Neural cell (in vitro differentiated cells): ENCODE measurements at regions not wholly inside any gene's neighbourhood (a gene's known extent, or its start where the extent isn't known, plus 50 kb on each side); places are given as distances from the start of the nearest gene placed in this dataset.

Experiments
- H2AFZ ChIP-seq: fragments of 200-600, 300-800 bp; sonication (generic), shearing (Covaris generic); 2 replicates; pipeline ENCODE4 v1.6.0; 2014; ENCODE audit warnings: low read depth, mild to moderate bottlenecking, antibody characterized with exemption, low read length, moderate library complexity
- H3F3A ChIP-seq: fragments of 200-600 bp; shearing (Covaris generic); 2 replicates; pipeline ENCODE4 v1.6.1; 2016; ENCODE audit warnings: mild to moderate bottlenecking, moderate library complexity, mixed read lengths, antibody characterized with exemption, low read length; ENCODE audit not compliant: insufficient read depth, poor library complexity, severe bottlenecking
- H3K27ac ChIP-seq: fragments of 200-600, 300-800 bp; sonication (generic), shearing (Covaris generic); 2 replicates; pipeline ENCODE4 v1.5.1; 2014; ENCODE audit warnings: mild to moderate bottlenecking, low read length, moderate library complexity
- H3K27me3 ChIP-seq: fragments of 300-800, 200-600 bp; sonication (generic), shearing (Covaris generic); 2 replicates; pipeline ENCODE4 v1.6.0; 2014; ENCODE audit warnings: mild to moderate bottlenecking, low read depth, low read length, moderate library complexity; ENCODE audit not compliant: insufficient read depth
- H3K36me3 ChIP-seq: fragments of 300-800, 200-600 bp; sonication (generic), shearing (Covaris generic); 2 replicates; pipeline ENCODE4 v1.5.1; 2014; ENCODE audit warnings: mild to moderate bottlenecking, antibody characterized with exemption, low read length, moderate library complexity; ENCODE audit not compliant: insufficient read depth
- H3K4me2 ChIP-seq: fragments of 300-800, 200-600 bp; sonication (generic), shearing (Covaris generic); 2 replicates; pipeline ENCODE4 v1.6.0; 2014; ENCODE audit warnings: mild to moderate bottlenecking, low read length
- H3K4me3 ChIP-seq: fragments of 300-800, 200-600 bp; sonication (generic), shearing (Covaris generic); 2 replicates; pipeline ENCODE4 v1.5.1; 2014; ENCODE audit warnings: mild to moderate bottlenecking, low read length, moderate library complexity
- H3K79me2 ChIP-seq: fragments of 200-600 bp; shearing (Covaris generic); replicated peaks from 2 replicates; pipeline ENCODE4 v1.6.0; 2014; ENCODE audit warnings: mild to moderate bottlenecking, low read length, moderate library complexity; ENCODE audit not compliant: insufficient read depth
- H3K9ac ChIP-seq: fragments of 300-800, 200-600 bp; sonication (generic), shearing (Covaris generic); 2 replicates; pipeline ENCODE4 v1.6.1; 2016; ENCODE audit warnings: mild to moderate bottlenecking, low read length, mixed read lengths
- H3K9me2 ChIP-seq: fragments of 200-600 bp; shearing (Covaris generic); 2 replicates; pipeline ENCODE4 v1.6.1; 2016; ENCODE audit warnings: mild to moderate bottlenecking, low read length, mixed read lengths; ENCODE audit not compliant: insufficient read depth
- H3K9me3 ChIP-seq: fragments of 200-600, 300-800 bp; sonication (generic), shearing (Covaris generic); 2 replicates; pipeline ENCODE4 v1.6.1; 2016; ENCODE audit warnings: mild to moderate bottlenecking, mixed run types, low read length, moderate library complexity, mixed read lengths
- H4K20me1 ChIP-seq: fragments of 200-600 bp; shearing (Covaris generic); 2 replicates; pipeline ENCODE4 v1.6.1; 2016; ENCODE audit warnings: mild to moderate bottlenecking, mixed run types; ENCODE audit not compliant: insufficient read depth
- EP300 ChIP-seq: fragments of 450-650 bp; conservative IDR thresholded peaks from 2 replicates; pipeline ENCODE4 v1.6.1; 2014; ENCODE audit warnings: antibody characterized with exemption, mild to moderate bottlenecking, moderate library complexity; ENCODE audit not compliant: poor library complexity, severe bottlenecking
- EZH2 ChIP-seq: fragments of 200-600, 300-800 bp; shearing (Covaris generic), sonication (generic); IDR thresholded peaks from 2 replicates; pipeline ENCODE4 v1.6.1; 2014; ENCODE audit warnings: antibody characterized with exemption, low read length, borderline replicate concordance, mild to moderate bottlenecking; ENCODE audit not compliant: insufficient read depth, poor library complexity, severe bottlenecking
- MXI1 ChIP-seq: fragments of 450-650 bp; conservative IDR thresholded peaks from 2 replicates; pipeline ENCODE4 v1.6.1; 2014; ENCODE audit warnings: antibody characterized with exemption, mild to moderate bottlenecking; ENCODE audit not compliant: poor library complexity, severe bottlenecking
- POLR2AphosphoS5 ChIP-seq: IDR thresholded peaks from 2 replicates; pipeline ENCODE4 v1.6.1; 2012
- RAD21 ChIP-seq: fragments of 450-650 bp; conservative IDR thresholded peaks from 2 replicates; pipeline ENCODE4 v1.6.1; 2014; ENCODE audit warnings: antibody characterized with exemption, mild to moderate bottlenecking, moderate library complexity
- SMC3 ChIP-seq: fragments of 450-650 bp; conservative IDR thresholded peaks from 2 replicates; pipeline ENCODE4 v1.6.1; 2014; ENCODE audit warnings: antibody characterized with exemption, mild to moderate bottlenecking, moderate library complexity; ENCODE audit not compliant: poor library complexity
- TAF1 ChIP-seq: IDR thresholded peaks from 2 replicates; pipeline ENCODE4 v1.6.1; 2012; ENCODE audit warnings: low read depth
- TF ChIP-seq, protein P1 (sequence below): fragments of 450-650 bp; IDR thresholded peaks from 2 replicates; pipeline ENCODE4 v1.5.1; 2014; ENCODE audit warnings: antibody characterized with exemption, mild to moderate bottlenecking, moderate library complexity; ENCODE audit not compliant: poor library complexity, severe bottlenecking
- TF ChIP-seq, protein P2 (sequence below): IDR thresholded peaks from 2 replicates; pipeline ENCODE4 v1.6.1; 2012; ENCODE audit warnings: borderline replicate concordance

DNA sequence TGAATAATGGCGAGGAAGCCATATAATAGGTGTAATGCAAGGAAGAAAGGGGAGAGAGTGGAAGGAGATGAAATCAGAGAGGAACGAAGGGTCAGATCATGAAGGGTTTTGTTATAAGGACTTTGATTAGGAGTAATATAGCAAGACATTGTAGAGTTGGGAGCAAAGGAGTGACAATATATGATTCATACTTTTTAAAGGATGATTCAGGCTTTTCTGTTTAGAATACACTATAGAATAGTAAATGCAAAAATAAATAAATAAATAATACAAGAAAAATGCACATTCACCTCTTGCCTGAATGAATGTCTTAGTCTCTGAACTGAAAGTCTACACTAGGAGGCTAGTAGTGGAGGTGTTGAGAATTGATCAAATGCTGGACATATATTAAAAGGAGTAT, 1524.4 kb upstream of the AGA start:
- no peak for TF ChIP-seq TAF1
- TF ChIP-seq, protein P1, sequence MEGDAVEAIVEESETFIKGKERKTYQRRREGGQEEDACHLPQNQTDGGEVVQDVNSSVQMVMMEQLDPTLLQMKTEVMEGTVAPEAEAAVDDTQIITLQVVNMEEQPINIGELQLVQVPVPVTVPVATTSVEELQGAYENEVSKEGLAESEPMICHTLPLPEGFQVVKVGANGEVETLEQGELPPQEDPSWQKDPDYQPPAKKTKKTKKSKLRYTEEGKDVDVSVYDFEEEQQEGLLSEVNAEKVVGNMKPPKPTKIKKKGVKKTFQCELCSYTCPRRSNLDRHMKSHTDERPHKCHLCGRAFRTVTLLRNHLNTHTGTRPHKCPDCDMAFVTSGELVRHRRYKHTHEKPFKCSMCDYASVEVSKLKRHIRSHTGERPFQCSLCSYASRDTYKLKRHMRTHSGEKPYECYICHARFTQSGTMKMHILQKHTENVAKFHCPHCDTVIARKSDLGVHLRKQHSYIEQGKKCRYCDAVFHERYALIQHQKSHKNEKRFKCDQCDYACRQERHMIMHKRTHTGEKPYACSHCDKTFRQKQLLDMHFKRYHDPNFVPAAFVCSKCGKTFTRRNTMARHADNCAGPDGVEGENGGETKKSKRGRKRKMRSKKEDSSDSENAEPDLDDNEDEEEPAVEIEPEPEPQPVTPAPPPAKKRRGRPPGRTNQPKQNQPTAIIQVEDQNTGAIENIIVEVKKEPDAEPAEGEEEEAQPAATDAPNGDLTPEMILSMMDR = no peak
- TF ChIP-seq RAD21 = no peak
- TF ChIP-seq POLR2AphosphoS5 = no peak
- TF ChIP-seq MXI1 = no peak
- no peak for TF ChIP-seq EP300
- no peak for TF ChIP-seq SMC3
- no peak for TF ChIP-seq EZH2
- TF ChIP-seq, protein P2, sequence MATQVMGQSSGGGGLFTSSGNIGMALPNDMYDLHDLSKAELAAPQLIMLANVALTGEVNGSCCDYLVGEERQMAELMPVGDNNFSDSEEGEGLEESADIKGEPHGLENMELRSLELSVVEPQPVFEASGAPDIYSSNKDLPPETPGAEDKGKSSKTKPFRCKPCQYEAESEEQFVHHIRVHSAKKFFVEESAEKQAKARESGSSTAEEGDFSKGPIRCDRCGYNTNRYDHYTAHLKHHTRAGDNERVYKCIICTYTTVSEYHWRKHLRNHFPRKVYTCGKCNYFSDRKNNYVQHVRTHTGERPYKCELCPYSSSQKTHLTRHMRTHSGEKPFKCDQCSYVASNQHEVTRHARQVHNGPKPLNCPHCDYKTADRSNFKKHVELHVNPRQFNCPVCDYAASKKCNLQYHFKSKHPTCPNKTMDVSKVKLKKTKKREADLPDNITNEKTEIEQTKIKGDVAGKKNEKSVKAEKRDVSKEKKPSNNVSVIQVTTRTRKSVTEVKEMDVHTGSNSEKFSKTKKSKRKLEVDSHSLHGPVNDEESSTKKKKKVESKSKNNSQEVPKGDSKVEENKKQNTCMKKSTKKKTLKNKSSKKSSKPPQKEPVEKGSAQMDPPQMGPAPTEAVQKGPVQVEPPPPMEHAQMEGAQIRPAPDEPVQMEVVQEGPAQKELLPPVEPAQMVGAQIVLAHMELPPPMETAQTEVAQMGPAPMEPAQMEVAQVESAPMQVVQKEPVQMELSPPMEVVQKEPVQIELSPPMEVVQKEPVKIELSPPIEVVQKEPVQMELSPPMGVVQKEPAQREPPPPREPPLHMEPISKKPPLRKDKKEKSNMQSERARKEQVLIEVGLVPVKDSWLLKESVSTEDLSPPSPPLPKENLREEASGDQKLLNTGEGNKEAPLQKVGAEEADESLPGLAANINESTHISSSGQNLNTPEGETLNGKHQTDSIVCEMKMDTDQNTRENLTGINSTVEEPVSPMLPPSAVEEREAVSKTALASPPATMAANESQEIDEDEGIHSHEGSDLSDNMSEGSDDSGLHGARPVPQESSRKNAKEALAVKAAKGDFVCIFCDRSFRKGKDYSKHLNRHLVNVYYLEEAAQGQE = no peak
- H3F3A ChIP-seq = no peaks in the 10 kb centered on the region
- no peak overlapping the region for H3K4me3 ChIP-seq
- H4K20me1 ChIP-seq = no peaks in the 10 kb centered on the region
- H3K9me2 ChIP-seq = no peaks in the 10 kb centered on the region
- no peak overlapping the region for H3K27ac ChIP-seq
- no peak overlapping the region for H2AFZ ChIP-seq
- H3K9me3 ChIP-seq = no peaks in the 10 kb centered on the region
- H3K4me2 ChIP-seq = no peak overlapping the region
- H3K9ac ChIP-seq = no peak overlapping the region
- no peaks in the 10 kb centered on the region for H3K36me3 ChIP-seq
- no peaks in the 10 kb centered on the region for H3K79me2 ChIP-seq
- H3K27me3 ChIP-seq = no peaks in the 10 kb centered on the region

DNA sequence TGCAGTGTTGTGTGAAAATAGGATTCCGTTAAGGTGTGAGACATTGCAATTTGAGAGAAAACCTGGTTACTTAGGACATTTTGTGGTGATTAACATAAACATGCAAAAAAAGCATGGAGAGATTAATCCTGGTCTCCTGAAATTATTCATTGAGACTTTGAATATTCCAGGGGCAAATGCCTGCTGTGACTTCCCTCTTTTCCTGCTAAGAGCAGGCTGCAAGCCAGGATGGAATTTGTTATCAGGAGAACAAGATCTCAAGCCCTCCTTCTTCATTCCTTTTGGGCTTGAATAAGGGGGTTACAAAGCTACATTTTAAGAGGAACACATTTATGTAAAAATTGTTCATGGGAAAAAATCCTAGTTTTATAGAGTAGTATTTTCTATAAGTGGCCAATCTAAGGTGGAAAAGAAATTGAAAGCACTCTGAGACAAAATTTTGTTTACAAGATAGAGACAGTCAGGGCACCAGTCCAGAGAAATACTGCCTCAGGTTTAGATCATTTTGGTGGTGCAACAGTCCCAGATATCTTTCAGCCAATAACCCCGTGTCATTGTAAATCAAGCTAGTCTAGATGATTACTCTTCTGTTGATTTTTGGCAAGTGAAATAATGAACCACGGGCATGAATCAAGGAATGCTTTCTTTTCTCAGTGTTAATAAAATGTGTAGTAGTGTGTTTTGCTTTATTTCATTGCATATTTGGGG, 1528.3 kb upstream of the AGA start:
- H3K9me2 ChIP-seq = no peaks in the 10 kb centered on the region
- no peaks in the 10 kb centered on the region for H3K36me3 ChIP-seq
- no peak overlapping the region for H3K9ac ChIP-seq
- no peak overlapping the region for H3K4me2 ChIP-seq
- H3K27me3 ChIP-seq = no peaks in the 10 kb centered on the region
- no peaks in the 10 kb centered on the region for H3K79me2 ChIP-seq
- no peak overlapping the region for H2AFZ ChIP-seq
- no peaks in the 10 kb centered on the region for H3K9me3 ChIP-seq
- no peak overlapping the region for H3K27ac ChIP-seq
- TF ChIP-seq MXI1 = no peak
- TF ChIP-seq, protein P1 = no peak
- TF ChIP-seq POLR2AphosphoS5 = no peak
- H3F3A ChIP-seq = no peaks in the 10 kb centered on the region
- H3K4me3 ChIP-seq = no peak overlapping the region
- H4K20me1 ChIP-seq = no peaks in the 10 kb centered on the region
